T-helper 2 cell treated with Interferon-gamma antibody and Interleukin-4, amounts not matched to agents 100 ng/mL and 5 ng/mL, for 36 hours (primary cell): ENCODE measurements at regions not wholly inside any gene's neighbourhood (a gene's known extent, or its start where the extent isn't known, plus 50 kb on each side); places are given as distances from the start of the nearest gene placed in this dataset.

Experiments used
- intact Hi-C: fragments of 100-400 bp; cut with micrococcal nuclease; formaldehyde crosslinking; loops from one replicate; pipeline ENCODE4 v1.15.1; 2023

DNA sequence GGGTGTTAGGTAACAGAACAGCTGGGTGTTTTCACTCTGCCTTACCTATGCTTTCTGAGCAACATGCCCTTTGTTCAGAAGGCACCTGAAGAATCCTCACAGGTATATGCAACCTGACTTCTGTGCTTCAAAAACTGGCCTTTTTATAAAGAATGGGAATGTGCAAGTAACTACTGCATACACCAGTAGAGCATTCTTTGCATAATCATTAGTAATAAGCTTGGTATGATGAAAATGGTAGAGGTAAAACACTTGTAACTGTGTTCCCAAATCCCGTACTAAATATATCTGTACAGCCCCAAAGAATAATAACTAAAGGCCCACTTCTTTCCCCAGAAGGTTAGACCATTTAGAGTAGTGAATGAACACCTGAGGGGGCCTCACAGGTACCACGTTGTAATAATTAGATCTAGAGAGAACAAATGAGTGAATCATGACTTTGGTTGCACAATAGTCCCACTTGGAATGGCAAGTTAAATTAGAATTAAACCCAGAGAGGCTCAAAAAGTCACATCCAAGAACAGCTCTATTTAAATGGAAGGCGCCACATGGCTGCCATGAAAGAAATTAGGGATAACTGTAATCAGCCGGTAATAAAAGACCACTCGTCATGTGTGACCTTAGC is 413.9 kb downstream of the KLF12 start:
- intact Hi-C loops, result no loop called here

- intact Hi-C loops, result loop anchor here (5.0 kb wide), 2 partner anchors 91 to 1609 kb away; no protein-coding TSS in a partner anchor
Measured at GRCh38 chr13:73718246-73718645, 416.0 kb downstream of the KLF12 start.

- intact Hi-C loops, result loop anchor here (5.0 kb wide), 2 partner anchors 90 to 1610 kb away; no protein-coding TSS in a partner anchor
Measured at GRCh38 chr13:73717632-73718031, 416.6 kb downstream of the KLF12 start.

DNA sequence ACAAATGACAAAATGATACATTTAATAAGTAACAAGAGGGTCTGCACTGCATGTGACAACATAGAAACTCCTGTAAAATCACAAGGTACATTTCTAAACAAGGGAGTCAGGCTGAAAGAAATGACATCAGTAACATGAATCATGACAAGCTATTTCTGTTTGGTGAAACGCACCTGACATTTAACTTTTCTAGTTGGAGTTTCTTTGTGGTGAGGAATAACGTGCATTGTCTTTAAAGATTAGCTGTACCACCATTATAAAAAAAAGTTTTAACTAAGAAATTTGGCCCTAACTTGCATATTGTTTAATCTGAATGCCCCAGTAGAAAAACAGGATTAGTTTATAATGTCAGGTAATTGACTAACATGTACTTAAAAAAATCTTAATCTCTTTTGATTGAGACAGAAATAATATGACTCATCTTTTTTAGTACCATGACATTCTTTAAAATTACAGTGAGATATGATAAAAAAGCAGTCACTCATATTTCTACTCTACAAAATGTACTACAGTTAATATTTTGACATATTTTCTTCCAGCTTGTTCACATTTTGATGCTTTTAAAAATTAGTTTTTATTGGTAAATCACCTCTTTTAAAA is 418.2 kb downstream of the KLF12 start:
- intact Hi-C loops, result loop anchor here (1.0 to 5.0 kb wide), 6 partner anchors 14 to 1611 kb away; partner anchors contain the start of genes KLF12 and PIBF1

- intact Hi-C loops, result loop anchor here (1.0 to 5.0 kb wide), 6 partner anchors 13 to 1612 kb away; partner anchors contain the start of genes KLF12 and PIBF1
Measured at GRCh38 chr13:73715114-73715910, 418.9 kb downstream of the KLF12 start.

DNA sequence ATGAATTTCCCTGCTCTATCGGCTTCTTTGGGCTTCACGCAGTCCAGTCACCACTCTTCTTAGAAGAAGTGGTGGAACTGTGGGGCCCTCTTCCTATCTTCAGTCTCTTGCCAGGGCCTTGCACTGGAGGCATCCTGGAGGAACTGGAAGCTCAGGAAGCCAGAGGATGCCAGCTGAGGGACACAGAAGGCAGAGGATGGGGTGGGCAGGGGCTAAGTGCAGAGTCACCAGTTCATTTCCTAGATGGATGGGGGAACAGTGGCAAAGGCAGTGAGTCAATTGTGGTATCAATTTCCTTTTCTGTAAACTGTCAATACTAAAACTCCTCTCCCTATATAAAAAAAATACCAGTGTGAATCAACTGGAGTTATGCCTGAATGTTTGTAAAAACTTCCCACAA is 419.7 kb downstream of the KLF12 start:
- intact Hi-C loops, result loop anchor here (2.0 kb wide), 3 partner anchors 52 to 932 kb away; partner anchors contain the start of genes KLF12 and PIBF1

GRCh38 chr13:73708393-73708985 is 425.7 kb downstream of the KLF12 start:
- intact Hi-C loops, result loop anchor here (1.0 to 10.0 kb wide), 6 partner anchors 291 to 1834 kb away; partner anchors contain the start of gene KLF5

GRCh38 chr13:73704587-73704986 is 429.6 kb downstream of the KLF12 start:
- intact Hi-C loops, result loop anchor here (5.0 to 10.0 kb wide), 4 partner anchors 182 to 1830 kb away; partner anchors contain the start of genes DIS3 and PIBF1

GRCh38 chr13:73703606-73704005 is 430.6 kb downstream of the KLF12 start:
- intact Hi-C loops, result loop anchor here (5.0 to 10.0 kb wide), 4 partner anchors 181 to 1829 kb away; partner anchors contain the start of genes DIS3 and PIBF1

- intact Hi-C loops, result loop anchor here (1.0 to 10.0 kb wide), 6 partner anchors 13 to 1828 kb away; partner anchors contain the start of genes DIS3 and PIBF1
Measured at GRCh38 chr13:73702419-73703071, 431.7 kb downstream of the KLF12 start.

GRCh38 chr13:73701160-73701559 is 433.0 kb downstream of the KLF12 start:
- intact Hi-C loops, result loop anchor here (5.0 to 10.0 kb wide), 4 partner anchors 179 to 1826 kb away; partner anchors contain the start of genes DIS3 and PIBF1

- intact Hi-C loops, result no loop called here
Measured at GRCh38 chr13:73698859-73699258, 435.3 kb downstream of the KLF12 start.

- intact Hi-C loops, result no loop called here
Measured at GRCh38 chr13:73697166-73697565, 437.0 kb downstream of the KLF12 start.

DNA sequence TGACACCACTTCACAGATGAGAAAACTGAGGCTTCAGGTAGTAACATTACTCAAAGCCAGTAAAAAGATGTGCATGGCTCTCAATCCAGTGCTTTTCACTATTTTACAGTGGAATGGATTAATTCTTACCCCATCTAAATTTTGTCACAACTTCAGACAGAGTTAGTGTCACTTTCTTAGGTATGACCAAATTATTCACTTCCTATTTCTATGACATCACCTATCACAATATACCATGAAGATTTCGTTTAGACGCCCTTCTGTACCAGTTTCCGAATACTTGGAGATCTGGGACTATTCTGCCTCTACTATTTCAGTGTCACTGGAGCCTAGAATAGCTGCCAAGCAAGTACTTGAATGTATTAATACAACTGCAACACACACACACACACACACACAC is 437.5 kb downstream of the KLF12 start:
- intact Hi-C loops, result no loop called here

DNA sequence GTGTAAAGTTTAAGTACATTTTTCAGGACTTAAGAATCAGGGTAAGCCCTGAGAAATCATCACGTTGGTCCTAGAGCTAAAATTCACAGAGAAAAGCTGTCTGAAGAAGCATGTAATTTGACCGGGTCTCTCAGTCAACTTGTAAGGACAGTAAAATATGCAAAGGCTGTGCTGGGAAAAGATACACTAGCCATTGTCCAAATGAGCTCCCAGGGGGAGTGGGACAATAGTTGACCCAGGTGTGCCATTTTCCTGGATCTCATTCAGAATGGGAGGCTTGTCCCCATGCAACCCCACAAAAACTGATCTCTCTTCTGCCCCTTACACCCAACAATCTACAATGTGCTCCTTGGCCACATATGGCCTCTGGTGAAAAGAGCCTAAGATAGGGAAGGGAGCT is 437.9 kb downstream of the KLF12 start:
- intact Hi-C loops, result no loop called here

GRCh38 chr13:73695325-73695724 is 438.9 kb downstream of the KLF12 start:
- intact Hi-C loops, result no loop called here

GRCh38 chr13:73693215-73693614 is 441.0 kb downstream of the KLF12 start:
- intact Hi-C loops, result no loop called here

- intact Hi-C loops, result no loop called here
Measured at GRCh38 chr13:73691891-73692290, 442.3 kb downstream of the KLF12 start.

DNA sequence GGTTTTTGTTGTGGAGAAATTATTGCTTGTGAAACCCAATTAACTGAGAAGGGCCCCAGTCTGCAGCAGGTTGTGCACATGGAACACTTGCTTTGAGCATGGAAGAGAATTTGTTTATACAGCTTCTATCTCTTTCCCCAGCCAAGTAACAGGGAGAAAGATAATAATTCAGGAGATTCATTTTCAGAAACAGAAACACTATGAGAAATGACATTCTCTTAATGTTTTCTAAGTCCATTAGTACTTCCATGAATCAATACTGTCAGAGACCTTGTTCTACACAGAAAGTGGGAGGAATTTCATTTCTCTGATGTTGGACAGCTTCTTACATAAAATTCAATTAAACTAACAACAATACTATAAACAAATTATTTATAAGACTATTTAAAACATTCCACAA is 446.3 kb downstream of the KLF12 start:
- intact Hi-C loops, result no loop called here

- intact Hi-C loops, result no loop called here
Measured at GRCh38 chr13:73687087-73687486, 447.1 kb downstream of the KLF12 start.

DNA sequence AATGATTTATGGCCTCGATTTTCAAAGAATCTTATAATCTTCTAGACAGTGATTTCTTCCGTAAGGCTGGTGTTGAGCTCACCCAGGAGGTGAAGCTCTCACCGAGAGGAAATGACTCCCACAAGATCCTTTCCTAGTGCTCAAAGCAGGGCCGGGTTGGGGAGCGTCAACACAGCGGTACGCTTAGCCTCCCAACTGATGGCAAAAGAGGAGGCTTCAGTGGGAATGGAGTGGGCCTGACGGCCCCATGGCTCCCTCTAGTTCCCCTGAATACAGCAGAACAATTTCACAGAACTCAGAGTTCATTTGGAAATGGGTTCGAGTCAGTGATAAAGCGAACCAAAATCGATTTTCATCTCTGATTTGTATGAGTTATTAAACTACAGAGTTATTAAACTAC is 449.5 kb downstream of the KLF12 start:
- intact Hi-C loops, result no loop called here
